GM12878 (cell line): ENCODE measurements at regions not wholly inside any gene's neighbourhood (a gene's known extent, or its start where the extent isn't known, plus 50 kb on each side); places are given as distances from the start of the nearest gene placed in this dataset.

Source experiments
- ATAC-seq: fragments of 200-7000 bp; cut with Tn5 transposase; 3 replicates; pipeline ENCODE4 v1.9.1; 2020; ENCODE audit warnings: mild to moderate bottlenecking, moderate library complexity
- BruUV-seq: library from RNA; stranded (reverse); fragments of 400-500 nt; replicated peaks from 2 replicates; lab custom pipeline; 2021; lab: Mats Ljungman, UMichigan
- CTCF ChIA-PET: fragments of 300-600 bp; sonication (Branson Sonifier 250); formaldehyde crosslinking; extraction: SDS; loops from one replicate; lab custom pipeline; 2021; ENCODE audit warnings: inconsistent platforms; lab: Yijun Ruan, JAX
- POLR2A ChIA-PET: fragments of 350-600 bp; formaldehyde crosslinking; extraction: SDS; loops from one replicate; lab custom pipeline; 2021; ENCODE audit warnings: inconsistent platforms; lab: Charles Lee
- RAD21 ChIA-PET: fragments of 300-600 bp; sonication (Branson Sonifier 250); formaldehyde crosslinking; loops from one replicate; lab custom pipeline; 2023; ENCODE audit warnings: antibody characterized with exemption; ENCODE audit not compliant: unreplicated experiment; lab: Charles Lee
- SMC1A ChIA-PET: fragments of 300-600 bp; sonication (Branson Sonifier 250); formaldehyde crosslinking; loops from one replicate; lab custom pipeline; 2023; ENCODE audit not compliant: unreplicated experiment, uncharacterized antibody; lab: Charles Lee
- DNase-seq: peaks from one replicate; pipeline ENCODE4 v3.0.0-alpha.2; 2011; ENCODE audit warnings: low read depth, low spot score
- FAIRE-seq: peaks from 3 replicates; lab custom pipeline; 2011; peaks lifted over from hg19 to GRCh38; lab: Jason Lieb, UNC
- H2AFZ ChIP-seq: 2 replicates; pipeline ENCODE4 v1.6.0; 2011; ENCODE audit warnings: low read depth, low read length, control low read depth; ENCODE audit not compliant: control insufficient read depth
- H3K27ac ChIP-seq: 2 replicates; pipeline ENCODE4 v1.5.1; 2011; ENCODE audit warnings: control low read depth; ENCODE audit not compliant: control insufficient read depth, insufficient read depth
- H3K27me3 ChIP-seq, 2 experiments: replicated peaks in 1 of 2; 2 replicates each; pipeline versions ENCODE4 v1.6.0 to v1.6.1; 2011; ENCODE audit warnings: low read length in 1 of 2; ENCODE audit not compliant: control insufficient read depth in 2 of 2, insufficient read depth in 2 of 2
- H3K36me3 ChIP-seq, 2 experiments: 2 replicates each; pipeline ENCODE4 v1.5.1; 2011; ENCODE audit warnings: low read length in 1 of 2; ENCODE audit not compliant: control insufficient read depth in 2 of 2, insufficient read depth in 2 of 2
- H3K4me1 ChIP-seq: 2 replicates; pipeline ENCODE4 v1.6.1; 2011; ENCODE audit warnings: mild to moderate bottlenecking, low read length, moderate library complexity, mixed read lengths; ENCODE audit not compliant: control insufficient read depth, insufficient read depth
- H3K4me2 ChIP-seq: 2 replicates; pipeline ENCODE4 v1.6.0; 2011; ENCODE audit warnings: control low read depth; ENCODE audit not compliant: control insufficient read depth, insufficient read depth
- H3K4me3 ChIP-seq: fragments of 200-600 bp; sonication (generic); 2 replicates; pipeline ENCODE4 v1.5.1; 2016
- H3K79me2 ChIP-seq: 2 replicates; pipeline ENCODE4 v1.6.0; 2011; ENCODE audit warnings: low read length; ENCODE audit not compliant: control insufficient read depth, insufficient read depth
- H3K9ac ChIP-seq: 2 replicates; pipeline ENCODE4 v1.8.0; 2011; ENCODE audit warnings: low read length, control low read depth, mixed read lengths; ENCODE audit not compliant: control insufficient read depth, insufficient read depth
- H3K9me3 ChIP-seq: replicated peaks from 3 replicates; pipeline ENCODE4 v1.5.1; 2011; ENCODE audit warnings: mild to moderate bottlenecking, low read length; ENCODE audit not compliant: control insufficient read depth, insufficient read depth
- H4K20me1 ChIP-seq: 2 replicates; pipeline ENCODE4 v1.6.0; 2011; ENCODE audit not compliant: control insufficient read depth, insufficient read depth
- BCL3 ChIP-seq: IDR thresholded peaks from 2 replicates; pipeline ENCODE4 v1.6.1; 2011; ENCODE audit warnings: borderline replicate concordance, low read depth, mild to moderate bottlenecking, moderate library complexity, low read length; ENCODE audit not compliant: insufficient read depth, poor library complexity, severe bottlenecking
- ESRRA ChIP-seq: IDR thresholded peaks from 2 replicates; pipeline ENCODE4 v1.6.1; 2012; ENCODE audit warnings: mild to moderate bottlenecking, low read length, improper control_type of control experiment
- NR2F1 ChIP-seq: fragments of 450-650 bp; conservative IDR thresholded peaks from 2 replicates; pipeline ENCODE4 v1.6.1; 2017; ENCODE audit warnings: mild to moderate bottlenecking
- PML ChIP-seq: IDR thresholded peaks from 2 replicates; pipeline ENCODE4 v1.6.1; 2012; ENCODE audit warnings: low read length, inconsistent platforms
- SMC3 ChIP-seq: IDR thresholded peaks from 2 replicates; pipeline ENCODE4 v1.6.1; 2011; ENCODE audit warnings: low read length, improper control_type of control experiment, borderline replicate concordance
- SREBF2 ChIP-seq: IDR thresholded peaks from 2 replicates; pipeline ENCODE4 v1.6.1; 2012; ENCODE audit warnings: mild to moderate bottlenecking, low read length
- STAT3 ChIP-seq: IDR thresholded peaks from 2 replicates; pipeline ENCODE4 v1.6.1; 2011; ENCODE audit warnings: low read depth, low read length, improper control_type of control experiment
- SUZ12 ChIP-seq: fragments of 200-600 bp; sonication (generic); IDR thresholded peaks from one replicate; pipeline ENCODE4 v1.6.1; 2018; ENCODE audit warnings: antibody characterized with exemption, mild to moderate bottlenecking; ENCODE audit not compliant: unreplicated experiment
- TCF12 ChIP-seq: IDR thresholded peaks from 2 replicates; pipeline ENCODE4 v1.6.1; 2011; ENCODE audit warnings: low read depth, mild to moderate bottlenecking, low read length
- ZNF207 ChIP-seq: fragments of 450-650 bp; IDR thresholded peaks from 2 replicates; pipeline ENCODE4 v1.6.1; 2014; ENCODE audit warnings: antibody characterized with exemption, mild to moderate bottlenecking, borderline replicate concordance
- WGBS: methylation state at CpG from one replicate; pipeline ENCODE4 v1.1.6; 2016; ENCODE audit warnings: low lambda C conversion rate; ENCODE audit not compliant: insufficient replicate concordance, insufficient coverage; ENCODE audit errors: missing lambda C conversion rate; 5-methylcytosine and 5-hydroxymethylcytosine counted together
- in situ Hi-C: fragments of 300-500 bp; cut with MboI; formaldehyde crosslinking; loops from 9 replicates; pipeline ENCODE4 v1.14.3; 2018; ENCODE audit warnings: mixed read lengths
- intact Hi-C: fragments of 100-400 bp; cut with micrococcal nuclease; formaldehyde crosslinking; loops from one replicate; pipeline ENCODE4 v1.14.2; 2022; ENCODE audit not compliant: unreplicated experiment

- Histone ChIP-seq H3K9me3 (no peaks in the 10 kb centered on the region), H4K20me1 (no peaks in the 10 kb centered on the region), H3K4me1 (no peaks in the 10 kb centered on the region), H3K27ac (no peak overlapping the region), H2AFZ (no peak overlapping the region), H3K4me3 (no peak overlapping the region)
- POLR2A ChIA-PET: no interaction called here
- RAD21 ChIA-PET: no interaction called here
- intact Hi-C loops: no loop called here
- CTCF ChIA-PET: interaction anchor here (1.2 to 1.9 kb wide), 2 partner anchors 14 to 18 kb away, joined by 5 to 6 read pairs; no protein-coding TSS in a partner anchor
- no peak for ATAC-seq
- TF ChIP-seq PML (no peak), SMC3 (no peak), NR2F1 (no peak), BCL3 (no peak), SREBF2 (no peak), TCF12 (no peak), STAT3 (no peak), ZNF207 (no peak), SUZ12 (no peak), ESRRA (no peak)
- TF ChIP-seq, all 136 proteins: peak for 0
- whole genome bisulfite sequencing: 22% methylated on average over 4 of the region's 4 CpGs
- no peak for DNase-seq
- SMC1A ChIA-PET: no interaction called here
- in situ Hi-C loops: no loop called here
- FAIRE-seq: no peak
- Histone ChIP-seq H3K27me3 (no peaks in the 10 kb centered on the region), H3K79me2 (no peaks in the 10 kb centered on the region), H3K36me3 (no peaks in the 10 kb centered on the region), H3K9ac (no peak overlapping the region), H3K4me2 (no peak overlapping the region)
- BruUV-seq: no TSS peak
These were observed 986.5 kb downstream of the KCNMA1 start for GRCh38 chr10:76651154-76651553.
